Stimulated activated CD8-positive, alpha-beta memory T cell treated with anti-CD3 and anti-CD28 coated beads, Interleukin-2, amount 100 ng/mL, for 1 hour (primary cell): ENCODE measurements at regions not wholly inside any gene's neighbourhood (a gene's known extent, or its start where the extent isn't known, plus 50 kb on each side); places are given as distances from the start of the nearest gene placed in this dataset.

Source experiments
- DNase-seq, 2 donors: peaks; one replicate each; pipeline ENCODE4 v3.0.0-alpha.2; 2020; ENCODE audit warnings: low read depth in 2 of 2

GRCh38 chrX:9341291-9342201, 123.3 kb upstream of the TBL1X start:
- DNase-seq, result peak in 1 of 2 donors; percentile 22

GRCh38 chrX:9342561-9343051, 122.3 kb upstream of the TBL1X start:
- no peak for DNase-seq

GRCh38 chrX:9343971-9344370, 120.9 kb upstream of the TBL1X start:
- no peak for DNase-seq

GRCh38 chrX:9345957-9346356, 118.9 kb upstream of the TBL1X start:
- DNase-seq, result no peak

GRCh38 chrX:9349572-9350494, 115.0 kb upstream of the TBL1X start:
- no peak for DNase-seq

GRCh38 chrX:9351126-9351525, 113.7 kb upstream of the TBL1X start:
- DNase-seq, result no peak

- no peak for DNase-seq
These were observed 112.6 kb upstream of the TBL1X start for GRCh38 chrX:9352243-9352642.

- peak in 1 of 2 donors; percentile 22 for DNase-seq
These were observed 112.0 kb upstream of the TBL1X start for GRCh38 chrX:9352694-9353411.

- no peak for DNase-seq
These were observed 109.9 kb upstream of the TBL1X start for GRCh38 chrX:9354918-9355317.

GRCh38 chrX:9355739-9356138, 109.1 kb upstream of the TBL1X start:
- DNase-seq, result no peak

GRCh38 chrX:9356846-9357245, 108.0 kb upstream of the TBL1X start:
- DNase-seq, result no peak

GRCh38 chrX:9357518-9358114, 107.2 kb upstream of the TBL1X start:
- no peak for DNase-seq

GRCh38 chrX:9362363-9362928, 102.4 kb upstream of the TBL1X start:
- no peak for DNase-seq

- no peak for DNase-seq
These were observed 97.4 kb upstream of the TBL1X start for GRCh38 chrX:9367421-9367820.

GRCh38 chrX:9368262-9368661, 96.6 kb upstream of the TBL1X start:
- DNase-seq, result no peak

GRCh38 chrX:9369802-9370291, 95.0 kb upstream of the TBL1X start:
- no peak for DNase-seq

- no peak for DNase-seq
These were observed 94.0 kb upstream of the TBL1X start for GRCh38 chrX:9370893-9371292.

- no peak for DNase-seq
These were observed 92.0 kb upstream of the TBL1X start for GRCh38 chrX:9372866-9373265.

GRCh38 chrX:9373789-9374188, 91.1 kb upstream of the TBL1X start:
- DNase-seq, result no peak

- DNase-seq, result no peak
These were observed 90.3 kb upstream of the TBL1X start for GRCh38 chrX:9374555-9374954.

GRCh38 chrX:9376111-9376510, 88.7 kb upstream of the TBL1X start:
- DNase-seq, result no peak
